AG08396 (cell line): ENCODE measurements at regions not wholly inside any gene's neighbourhood (a gene's known extent, or its start where the extent isn't known, plus 50 kb on each side); places are given as distances from the start of the nearest gene placed in this dataset.
"Not testable (repeated sequence)": the region's sequence is repeated elsewhere in the genome, so short reads cannot be mapped to it uniquely, and the experiment has no call there.

Experiments used
- DNase-seq: peaks from one replicate; pipeline ENCODE4 v3.0.0; 2012; ENCODE audit warnings: low spot score, mixed read lengths

DNA sequence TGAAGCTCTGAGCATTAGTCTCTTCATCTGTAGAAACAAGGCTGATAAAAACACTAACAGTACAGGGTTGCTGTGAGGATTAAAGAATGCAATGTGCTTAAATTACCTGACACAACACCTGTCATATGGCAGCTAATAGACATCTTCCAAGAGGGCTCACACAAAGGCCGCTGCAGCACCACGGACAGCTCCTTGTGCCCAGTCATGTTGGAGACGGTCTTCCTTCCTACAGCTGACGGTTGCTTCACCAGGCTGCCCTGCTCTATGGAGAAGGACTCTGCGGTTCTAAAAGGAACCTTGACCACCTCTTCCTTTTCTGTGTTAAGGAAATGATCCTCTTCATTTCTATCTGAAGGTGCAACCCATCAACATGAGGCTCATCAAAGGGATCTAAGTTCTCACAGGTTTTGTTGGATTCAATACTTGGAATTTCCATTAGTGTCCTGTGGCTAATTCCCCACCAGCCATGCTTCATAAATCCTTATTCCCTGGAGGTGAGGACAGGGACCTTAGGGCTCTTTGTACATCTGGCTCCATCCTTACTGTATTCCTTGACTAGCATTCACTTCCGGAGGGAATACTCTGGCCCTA is 138.9 kb upstream of the CES5A start:
- DNase-seq = no peak

DNA sequence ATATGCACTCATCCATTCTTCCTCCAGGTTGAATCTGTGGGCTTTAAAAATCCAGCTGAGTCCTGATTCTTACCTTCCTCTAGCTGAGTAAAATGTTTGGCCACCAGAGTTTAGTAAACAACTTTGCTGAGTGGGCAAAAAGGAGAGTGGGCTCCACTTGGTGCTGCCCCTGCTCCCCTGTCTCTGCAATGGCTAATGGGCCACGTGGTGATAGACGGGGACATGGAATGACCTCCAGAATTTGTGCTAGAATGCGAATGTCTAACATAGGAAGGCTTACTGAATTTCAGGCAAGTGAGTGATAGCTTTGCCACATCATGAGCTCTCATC is 137.3 kb upstream of the CES5A start:
- no peak for DNase-seq

DNA sequence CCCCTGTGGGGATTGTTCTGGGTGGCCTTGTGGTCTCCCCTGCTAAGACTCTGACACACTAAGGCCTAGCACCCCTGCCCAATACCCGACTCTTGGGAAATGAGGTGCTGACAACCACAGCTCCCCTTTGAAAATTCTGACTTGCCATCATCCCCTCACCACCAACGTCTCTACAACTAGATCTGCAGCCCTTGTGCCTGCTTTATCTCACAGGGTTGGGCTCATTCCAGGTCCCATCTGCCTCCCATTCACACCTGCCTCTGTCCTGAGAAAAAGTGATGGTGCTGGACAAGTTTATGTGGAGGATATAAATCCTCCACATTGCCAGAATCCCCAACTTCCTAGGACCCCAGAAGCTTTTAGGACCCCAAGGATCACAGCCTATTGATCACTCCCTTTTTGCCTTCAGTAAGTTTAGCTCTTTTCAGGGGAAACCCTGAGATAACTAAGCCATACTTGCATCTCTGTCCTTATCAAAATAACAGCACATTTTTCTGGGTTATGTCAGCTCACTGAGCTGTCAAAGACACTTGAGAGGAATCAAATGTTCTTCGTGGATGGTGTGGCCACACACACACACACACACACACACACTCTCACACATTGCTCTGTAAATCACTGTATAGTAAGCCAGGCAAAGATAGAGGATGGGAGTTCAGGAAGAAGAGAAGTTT is 136.8 kb upstream of the CES5A start:
- DNase-seq = no peak

DNA sequence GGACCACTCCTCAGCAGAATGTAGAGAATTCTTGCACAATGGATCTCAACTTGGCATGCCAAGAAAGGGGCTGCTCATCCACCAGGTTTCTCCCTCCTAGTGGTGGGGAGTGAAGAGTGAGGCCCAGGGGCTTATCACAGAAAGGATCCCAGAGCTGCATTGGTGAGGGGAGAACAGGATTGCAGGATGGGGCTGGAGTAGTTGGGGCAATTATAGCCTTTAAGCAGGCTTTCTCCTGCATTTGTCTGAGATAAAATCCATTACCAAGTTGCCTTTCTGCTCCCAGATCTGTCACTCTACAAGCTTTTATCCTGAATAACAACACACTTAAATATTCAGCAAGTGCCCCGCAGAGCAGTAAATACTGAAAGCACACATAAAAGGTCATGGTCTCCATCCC is 130.8 kb upstream of the CES5A start:
- no peak for DNase-seq

DNA sequence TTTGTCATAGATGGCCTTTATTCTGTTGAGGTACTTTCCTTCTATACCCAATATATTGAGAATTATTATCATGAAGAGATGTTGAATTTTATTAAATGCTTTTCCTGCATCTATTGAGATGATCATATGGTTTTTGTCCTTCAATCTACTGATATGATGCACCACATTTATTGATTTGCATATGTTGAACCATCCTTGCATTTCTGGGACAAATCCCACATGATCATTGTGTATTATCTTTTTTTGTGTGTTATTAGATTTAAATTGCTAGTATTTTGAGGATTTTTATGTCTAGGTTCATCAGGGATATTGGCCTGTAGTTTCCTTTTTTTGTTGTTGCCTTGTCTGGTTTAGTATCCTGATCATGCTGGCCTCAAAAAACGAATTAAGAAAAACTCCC is 124.5 kb upstream of the CES5A start:
- DNase-seq = no peak

DNA sequence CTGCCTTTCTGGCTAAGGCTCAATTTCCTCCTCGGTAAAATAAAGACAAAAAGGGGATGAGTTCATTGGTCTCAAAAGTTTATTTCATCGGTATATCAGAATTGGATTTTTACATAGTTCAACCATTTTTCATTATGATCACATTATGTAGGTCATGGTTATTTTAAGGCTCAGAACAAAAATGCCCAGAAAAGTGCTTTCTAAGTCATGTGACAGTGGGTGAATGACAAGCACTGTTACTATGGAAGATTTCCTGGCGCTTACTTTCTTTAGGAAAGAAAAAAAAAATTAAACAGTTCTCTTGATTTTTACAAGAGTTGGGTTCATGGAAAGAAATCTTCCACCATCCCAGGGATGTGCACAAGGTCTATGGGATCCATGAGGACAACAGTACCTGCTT is 117.9 kb upstream of the CES5A start:
- no peak for DNase-seq

DNA sequence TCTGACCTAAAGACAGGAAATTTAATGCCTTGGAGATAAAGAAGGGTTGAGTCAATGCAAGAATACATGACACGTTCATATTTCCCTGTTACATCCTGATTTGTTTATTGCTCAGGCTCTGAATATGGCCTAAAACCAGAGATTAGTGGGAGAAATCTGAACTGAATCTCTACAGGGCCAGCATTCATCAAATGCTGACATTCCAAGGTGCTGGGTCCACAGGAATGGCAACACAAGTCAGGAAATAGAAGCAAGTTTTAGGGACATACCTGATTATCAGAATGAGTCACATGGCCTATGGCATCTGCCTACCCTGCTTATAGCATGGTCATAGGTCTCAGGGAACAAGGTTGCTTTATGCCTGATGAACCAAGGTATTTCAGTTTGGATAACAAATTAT is 117.4 kb upstream of the CES5A start:
- DNase-seq = no peak

DNA sequence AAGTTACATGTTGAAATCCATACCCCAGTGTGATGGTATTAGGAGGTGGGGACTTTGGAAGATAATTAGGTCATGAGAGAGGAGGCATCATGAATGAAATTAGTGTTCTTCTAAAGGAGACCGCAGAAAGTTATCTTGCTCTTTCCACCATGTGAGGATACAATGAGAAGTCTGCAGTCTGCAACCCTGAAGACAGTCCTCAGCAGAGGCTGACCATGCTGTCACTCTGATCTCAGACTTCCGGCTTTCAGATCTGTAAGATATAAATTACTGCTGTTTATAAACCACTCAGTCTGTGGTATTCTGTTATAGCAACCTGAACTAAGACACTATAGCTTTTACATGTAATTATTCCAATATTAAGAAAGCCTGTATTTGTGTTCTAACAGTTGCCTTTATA is 116.7 kb upstream of the CES5A start:
- DNase-seq = no peak

DNA sequence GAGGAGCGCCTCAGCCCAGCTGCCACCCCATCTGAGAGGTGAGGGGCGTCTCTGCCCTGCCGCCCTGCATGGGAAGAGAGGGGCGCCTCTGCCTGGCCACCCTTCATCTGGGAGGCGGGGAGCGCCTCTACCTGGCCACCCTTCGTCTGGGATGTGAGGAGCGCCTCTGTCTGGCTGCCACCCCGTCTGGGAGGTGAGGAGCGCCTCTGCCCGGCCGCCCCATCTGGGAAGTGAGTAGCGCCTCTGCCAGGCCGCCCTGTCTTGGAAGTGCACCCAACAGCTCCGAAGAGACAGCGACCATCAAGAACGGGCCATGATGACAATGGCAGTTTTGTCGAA is 114.4 kb upstream of the CES5A start:
- no peak for DNase-seq

DNA sequence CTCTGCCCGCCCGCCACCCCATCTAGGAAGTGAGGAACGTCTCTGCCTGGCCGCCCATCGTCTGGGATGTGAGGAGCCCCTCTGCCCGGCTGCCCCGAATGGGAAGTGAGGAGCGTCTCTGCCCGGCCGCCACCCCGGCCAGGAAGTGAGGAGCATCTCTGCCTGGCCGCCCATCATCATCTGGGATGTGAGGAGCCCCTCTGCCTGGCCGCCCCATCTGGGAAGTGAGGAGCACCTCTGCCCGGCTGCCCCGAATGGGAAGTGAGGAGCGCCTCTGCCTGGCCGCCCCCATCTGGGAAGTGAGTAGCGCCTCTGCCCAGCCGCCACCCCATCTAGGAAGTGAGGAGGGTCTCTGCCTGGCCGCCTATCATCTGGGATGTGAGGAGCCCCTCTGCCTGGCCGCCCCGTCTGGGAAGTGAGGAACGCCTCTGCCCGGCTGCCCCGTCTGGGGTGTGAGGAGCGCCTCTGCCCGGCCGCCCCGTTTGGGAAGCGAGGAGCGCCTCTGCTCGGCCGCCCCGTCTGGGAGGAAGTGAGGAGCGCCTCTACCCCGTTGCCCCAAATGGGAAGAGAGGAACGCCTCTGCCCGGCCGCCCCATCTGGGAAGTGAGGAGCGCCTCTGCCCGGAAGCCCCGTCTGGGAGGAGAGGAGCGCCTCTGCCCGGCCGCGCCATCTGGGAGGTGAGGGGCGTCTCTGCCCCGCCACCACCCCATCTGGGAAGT is 113.8 kb upstream of the CES5A start:
- not testable (repeated sequence) for DNase-seq

DNA sequence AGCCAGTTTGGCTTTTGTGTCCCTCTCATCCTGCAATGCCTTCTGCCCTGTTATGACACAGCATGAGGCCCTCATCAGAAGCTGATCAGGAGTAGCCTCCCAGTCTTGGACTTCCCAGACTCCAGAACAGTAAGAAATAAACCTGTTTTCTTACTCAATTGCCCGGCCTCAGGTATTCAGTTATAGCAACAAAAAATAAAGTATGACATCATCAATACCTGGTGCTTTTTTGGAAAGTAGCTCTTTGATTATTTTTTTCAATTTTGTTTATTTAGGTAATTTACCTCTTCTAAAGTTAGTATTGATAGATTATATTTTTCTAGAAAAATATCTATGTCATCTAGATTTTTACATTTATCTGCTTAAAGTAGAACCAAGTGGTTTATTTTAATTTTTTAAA is 112.8 kb upstream of the CES5A start:
- no peak for DNase-seq

DNA sequence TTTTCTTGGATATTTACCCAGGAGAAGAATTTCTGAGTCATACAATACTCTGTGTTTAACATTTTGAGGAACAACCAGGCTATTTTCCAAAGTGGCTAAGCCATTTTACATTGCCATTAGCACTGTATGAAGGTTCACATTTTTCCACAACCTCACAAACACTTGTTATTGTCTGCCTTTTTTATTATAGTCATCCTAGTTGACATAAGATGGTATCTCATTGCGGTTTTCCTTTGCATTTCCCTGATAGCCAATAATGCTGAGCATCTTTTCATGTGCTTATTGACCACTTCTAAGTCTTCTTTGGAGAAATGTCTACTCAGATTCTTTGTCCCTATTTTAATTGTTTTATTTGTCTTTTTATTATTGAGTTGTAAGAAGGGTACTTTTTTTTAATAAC is 107.4 kb upstream of the CES5A start:
- no peak for DNase-seq

DNA sequence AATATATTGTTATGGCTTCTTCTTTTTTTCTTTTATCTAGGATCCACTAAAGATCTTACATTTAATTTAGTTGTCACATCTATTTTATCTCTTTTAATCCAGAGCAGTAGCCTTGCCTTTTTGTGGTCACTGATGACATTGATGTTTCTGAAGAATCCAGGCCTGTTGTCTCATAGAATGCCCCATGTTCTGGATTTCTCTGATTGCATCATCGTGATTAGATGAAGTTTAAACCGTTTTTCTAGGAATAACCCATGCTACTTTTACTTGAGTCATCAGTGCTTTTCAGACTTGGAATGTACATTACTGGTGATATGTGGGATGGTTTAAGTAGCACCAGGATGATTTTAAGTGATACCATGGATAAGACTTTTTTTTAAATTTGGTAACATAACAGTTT is 106.4 kb upstream of the CES5A start:
- DNase-seq = no peak

DNA sequence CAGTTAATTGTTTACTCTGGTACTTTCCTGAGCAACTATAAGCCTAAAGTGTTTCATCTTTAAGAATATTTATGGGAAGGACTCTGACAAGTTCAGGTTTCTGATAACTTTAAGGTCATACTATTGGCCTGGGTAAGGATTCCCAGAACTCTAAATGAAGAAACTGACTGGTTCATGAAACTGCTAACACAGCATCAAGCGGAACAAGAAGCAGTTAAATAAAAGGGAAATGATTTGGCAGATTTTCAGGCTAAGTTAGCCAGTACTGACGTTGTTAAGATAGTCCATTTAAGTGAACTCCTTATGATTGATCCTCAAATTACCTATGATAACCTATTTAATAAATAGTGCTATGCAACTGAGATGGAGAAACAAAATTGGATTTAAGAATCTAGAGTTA is 101.6 kb upstream of the CES5A start:
- DNase-seq = no peak

DNA sequence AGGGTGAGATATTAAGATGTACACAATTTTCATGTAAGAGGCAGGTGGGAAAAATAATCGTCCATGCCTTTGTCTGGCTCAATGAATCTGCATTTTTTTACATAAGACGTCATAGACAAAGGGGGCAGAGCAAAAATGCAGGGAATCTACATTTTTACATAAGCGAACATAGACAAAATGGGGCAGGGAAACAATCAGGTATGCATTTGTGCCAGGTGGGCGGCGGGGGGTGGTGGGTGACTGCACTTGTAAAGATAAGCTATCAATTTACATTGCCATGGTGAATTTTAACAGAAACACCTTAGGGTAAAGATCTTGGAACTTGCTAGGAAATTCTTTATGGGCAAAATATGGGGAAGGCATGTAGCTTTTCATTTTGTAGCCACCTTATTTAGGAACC is 96.3 kb upstream of the CES5A start:
- DNase-seq = no peak

DNA sequence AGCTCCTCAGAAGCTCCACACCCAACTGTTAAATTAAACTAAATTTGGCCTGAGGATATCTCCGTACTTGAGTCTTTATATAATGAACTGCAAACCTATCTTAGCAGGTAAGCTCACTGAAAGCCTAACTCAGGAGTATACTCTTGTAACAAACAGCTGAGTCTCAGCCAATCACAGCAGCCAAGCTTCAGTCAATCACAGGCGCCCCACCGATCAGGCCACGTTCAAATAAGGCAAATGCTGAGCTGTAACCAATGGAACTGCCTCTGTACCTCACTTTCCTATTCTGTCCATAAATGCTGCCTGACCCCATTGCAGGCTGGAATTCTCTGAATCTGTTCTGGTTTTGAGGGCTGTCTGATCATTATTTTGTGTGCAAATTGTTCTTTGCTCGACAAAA is 93.0 kb upstream of the CES5A start:
- DNase-seq = no peak

DNA sequence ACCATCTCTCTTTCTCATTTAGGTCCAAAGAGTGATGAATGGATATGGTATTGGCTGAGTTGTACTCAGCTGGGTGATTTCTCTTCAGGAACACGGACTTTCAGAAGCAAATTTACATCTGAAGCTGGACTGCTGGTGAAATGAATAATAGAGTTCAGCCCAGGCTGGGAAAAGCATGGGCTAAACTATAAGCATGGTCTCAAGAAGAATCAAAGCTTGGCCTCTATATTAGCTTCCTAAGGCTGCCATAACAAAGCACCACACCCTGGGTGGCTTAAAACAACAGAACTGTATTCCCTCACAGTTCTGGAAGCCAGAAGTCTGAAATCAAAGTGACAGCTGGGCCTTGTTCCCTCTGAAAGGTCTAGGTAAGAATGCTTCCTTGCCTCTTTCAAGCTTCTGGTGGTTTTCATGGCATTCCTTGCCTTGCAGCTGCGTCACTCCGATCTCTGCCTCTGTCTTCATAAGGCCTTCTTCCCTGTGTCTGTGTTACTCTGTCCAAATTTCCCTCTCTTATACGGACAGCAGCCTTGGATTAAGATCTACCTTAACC is 89.8 kb upstream of the CES5A start:
- no peak for DNase-seq

DNA sequence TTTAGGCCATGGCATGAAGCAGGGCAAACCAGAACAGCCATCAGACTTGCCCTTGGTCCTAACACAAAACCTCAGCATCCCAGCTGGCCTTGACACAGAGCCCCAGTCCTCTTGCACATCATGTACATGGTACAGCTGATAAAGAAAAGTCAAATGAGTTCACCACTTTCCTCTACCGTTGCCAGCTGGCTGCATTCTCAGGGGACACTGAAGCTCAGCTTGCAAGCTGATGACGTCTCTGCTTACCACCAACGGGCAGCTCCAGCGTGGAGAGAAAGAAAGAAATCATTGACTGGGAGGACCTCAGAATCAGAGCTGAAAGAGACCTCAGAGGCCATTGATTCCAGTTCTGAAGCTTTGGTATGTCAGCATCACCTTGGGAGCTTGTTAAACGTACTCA is 80.7 kb upstream of the CES5A start:
- no peak for DNase-seq

DNA sequence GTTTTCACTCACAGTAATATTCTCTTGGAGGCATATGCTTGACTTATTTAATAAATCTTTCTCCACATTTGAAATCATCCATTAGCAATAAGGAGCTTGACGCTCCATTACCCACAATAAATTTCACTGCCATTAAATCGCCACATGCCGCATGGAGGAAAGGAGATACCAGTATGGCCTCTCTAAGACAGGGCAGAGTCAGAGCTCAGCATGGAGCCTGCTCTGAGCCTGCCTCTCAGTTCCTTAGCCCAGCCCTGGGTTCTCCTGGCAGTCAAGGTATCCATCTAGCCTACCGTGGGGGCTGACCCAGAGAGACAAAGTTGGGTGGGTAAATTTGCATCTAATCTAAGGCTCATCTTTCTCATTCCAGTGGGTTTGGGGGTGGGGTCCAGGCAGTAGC is 80.3 kb upstream of the CES5A start:
- no peak for DNase-seq

DNA sequence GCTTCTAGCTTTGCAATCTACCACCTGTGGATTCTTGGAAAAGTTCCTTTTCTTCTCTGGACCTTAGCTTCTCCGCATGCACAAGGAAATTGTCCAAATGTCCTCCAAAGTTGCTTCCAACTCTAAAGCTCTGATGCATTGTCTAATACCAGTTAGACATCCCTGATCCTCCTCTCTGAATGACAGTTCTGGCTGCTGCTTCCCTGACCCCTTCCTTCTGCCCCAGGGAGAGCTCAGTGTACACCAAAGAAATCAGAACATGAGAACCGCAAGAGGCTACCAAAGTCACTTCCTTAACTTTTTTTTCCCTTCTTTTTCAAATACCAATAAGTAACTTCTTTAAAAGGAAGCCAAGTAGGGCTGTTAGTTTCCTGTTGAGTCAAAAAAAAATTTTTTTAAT is 79.7 kb upstream of the CES5A start:
- DNase-seq = no peak

DNA sequence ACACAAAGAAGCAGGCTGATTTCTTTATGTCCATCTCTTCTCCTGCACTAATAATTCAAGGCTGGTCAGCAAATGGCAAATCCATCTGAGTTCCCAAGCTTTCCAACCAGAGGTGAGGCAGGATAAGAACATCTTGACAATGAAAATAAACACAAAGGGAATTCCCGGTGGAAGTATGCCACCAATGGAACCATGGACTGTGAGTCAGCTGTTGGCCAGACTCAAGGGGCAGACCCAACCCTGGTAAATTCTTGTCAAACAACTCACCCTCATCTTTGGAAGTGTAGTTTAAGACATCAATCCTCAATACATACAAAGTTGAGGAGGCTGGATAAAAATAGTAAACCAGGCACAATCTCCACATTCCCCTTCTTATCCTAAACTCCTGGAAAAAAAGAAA is 74.3 kb upstream of the CES5A start:
- DNase-seq = peak; percentile 15

DNA sequence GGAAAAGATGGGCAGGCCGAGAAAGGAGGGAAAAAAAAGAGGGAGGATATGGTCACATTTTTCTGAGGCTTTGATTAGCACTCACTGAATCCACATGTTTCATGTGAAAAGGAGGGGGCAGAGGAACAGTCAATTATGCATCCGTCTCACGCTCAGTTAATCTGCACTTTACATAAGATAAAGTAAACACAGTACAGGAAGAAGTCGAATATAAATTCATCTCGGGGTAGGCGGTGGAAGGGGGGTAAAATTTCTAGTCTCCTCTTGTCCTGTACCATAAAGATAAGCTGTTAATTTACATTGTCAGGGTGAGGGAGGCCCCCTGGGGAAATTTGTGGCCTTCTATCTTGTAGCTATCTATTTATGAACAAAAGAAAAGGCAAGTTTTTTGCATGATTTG is 73.1 kb upstream of the CES5A start:
- no peak for DNase-seq

DNA sequence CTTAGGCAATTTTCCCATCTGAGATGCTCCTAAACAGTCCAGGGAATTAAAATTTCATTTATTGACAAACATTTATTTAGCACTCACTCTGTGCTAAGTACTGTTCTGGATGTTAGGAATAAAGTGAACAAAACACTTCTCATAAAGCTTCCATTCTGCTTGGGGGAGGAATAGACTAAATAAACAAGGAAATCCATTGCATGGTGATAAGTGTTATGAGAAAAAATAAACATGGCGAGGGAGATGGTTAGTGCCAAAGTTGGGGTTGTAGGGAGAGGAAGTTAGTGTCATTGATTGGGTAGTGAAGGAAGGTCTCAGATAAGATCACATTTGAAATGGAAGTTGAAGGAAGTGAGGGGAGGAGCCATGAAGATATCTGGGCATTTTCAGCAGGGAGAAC is 72.2 kb upstream of the CES5A start:
- no peak for DNase-seq

DNA sequence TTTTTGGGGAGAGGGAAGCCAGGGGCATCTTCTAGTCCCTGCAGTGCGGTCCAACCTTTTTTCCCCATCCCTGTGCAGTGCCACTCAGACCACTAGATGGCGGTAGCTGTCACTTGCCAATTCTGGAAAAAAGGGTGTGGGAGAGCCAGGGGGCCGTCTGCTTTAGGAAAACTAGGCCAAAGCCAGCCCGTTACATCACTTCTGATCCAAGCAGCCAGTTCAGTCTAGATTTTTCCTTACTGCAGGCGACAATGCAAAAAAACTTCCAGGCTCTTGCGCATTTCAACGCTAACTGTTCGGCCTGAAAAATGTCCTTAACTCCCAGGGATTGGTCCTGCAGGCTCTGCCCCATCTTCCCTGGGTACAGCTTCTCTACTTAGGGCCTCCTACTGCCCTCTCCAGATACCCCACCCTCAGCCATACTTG is 69.2 kb upstream of the CES5A start:
- peak; percentile 75 for DNase-seq
